ENCODE measurements at regions not wholly inside any gene's neighbourhood (a gene's known extent, or its start where the extent isn't known, plus 50 kb on each side); places are given as distances from the start of the nearest gene placed in this dataset.

DNA sequence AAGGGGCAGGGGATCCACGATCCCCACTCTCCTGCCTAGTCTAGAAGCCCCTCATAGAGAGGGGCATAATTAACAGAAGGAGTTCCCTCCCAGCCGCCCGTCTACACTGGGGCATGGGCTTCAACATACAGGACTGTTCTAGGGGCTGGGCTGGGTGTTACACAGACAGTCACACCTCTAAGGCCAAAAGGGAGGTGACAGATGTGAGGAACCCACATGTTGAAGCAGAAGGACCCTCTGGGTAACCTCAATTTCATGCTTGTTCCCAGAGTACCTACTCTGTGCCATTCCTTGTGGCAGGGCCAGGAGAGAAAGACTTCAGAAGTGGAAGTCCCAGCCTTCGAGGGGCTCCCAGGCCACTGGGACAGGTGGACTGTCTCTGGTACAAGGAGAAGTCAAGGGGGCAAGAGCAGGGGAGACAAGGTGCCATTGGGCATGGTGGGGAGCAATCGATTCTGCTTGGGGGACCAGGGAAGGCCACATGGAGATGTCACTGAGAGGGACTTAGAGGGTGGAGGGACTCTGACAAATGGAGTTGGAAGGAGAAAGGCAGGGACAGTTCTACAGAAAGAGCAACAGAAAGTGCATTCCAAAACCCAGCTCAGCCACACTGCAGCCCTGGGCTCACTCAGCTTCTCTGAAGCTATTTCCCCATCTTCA lies 71.3 kb downstream of the CPN2 start:
- no peak overlapping the region for H3K27ac ChIP-seq
- peak; percentile 21 for DNase-seq (ENCODE audit: low spot score)
- H3K4me3 ChIP-seq: no peak overlapping the region
- TF ChIP-seq CTCF (IDR thresholded peaks at IDR 0.05): no peak

DNA sequence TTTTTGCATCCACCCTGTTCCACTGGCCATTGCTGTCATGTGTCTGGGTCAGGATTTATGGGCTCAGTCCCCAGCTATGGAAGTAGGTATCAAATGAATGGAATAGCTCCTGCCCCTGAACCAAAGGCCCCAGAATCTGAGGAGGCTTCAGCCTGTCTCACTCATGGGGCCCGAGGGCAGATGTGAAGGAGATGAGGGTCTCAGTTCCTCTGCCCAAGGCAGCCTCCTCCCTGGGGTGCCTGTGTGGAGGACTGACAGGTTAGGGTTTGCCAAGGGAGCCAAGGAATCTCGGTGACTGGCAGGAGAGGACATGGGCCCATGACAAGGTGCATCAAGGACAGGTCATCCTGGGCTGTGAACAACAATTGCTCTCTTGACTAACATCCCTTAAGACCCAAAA lies 70.4 kb downstream of the CPN2 start:
- Histone ChIP-seq H3K27ac (no peak overlapping the region), H3K4me3 (no peak overlapping the region)
- peak; percentile 40 for DNase-seq (ENCODE audit: low spot score)
- no peak for TF ChIP-seq CTCF (IDR thresholded peaks at IDR 0.05)

DNA sequence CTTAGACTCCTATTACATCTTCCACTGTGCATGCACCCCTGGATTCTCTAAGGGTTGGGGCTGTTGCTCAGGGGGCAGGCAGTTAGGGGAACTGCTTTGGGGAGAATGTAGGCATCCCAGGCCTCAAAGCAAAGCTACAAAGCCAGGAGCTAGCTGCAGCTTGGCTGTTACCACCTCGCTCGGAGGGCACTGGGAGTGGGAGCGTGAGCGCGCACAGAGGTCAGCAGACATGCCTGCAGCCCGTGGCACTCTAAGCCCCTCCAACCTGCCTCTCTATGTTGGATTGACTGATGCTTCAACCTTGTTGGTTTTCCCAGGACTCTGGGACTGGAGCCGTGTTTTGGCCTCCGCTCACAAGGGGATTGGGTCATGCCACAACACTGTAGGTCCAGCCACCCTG lies 69.8 kb downstream of the CPN2 start:
- H3K4me3 ChIP-seq: no peak overlapping the region
- DNase-seq (ENCODE audit: low spot score): peak; percentile 46
- H3K27ac ChIP-seq: no peak overlapping the region
- no peak for TF ChIP-seq CTCF (IDR thresholded peaks at IDR 0.05)

DNA sequence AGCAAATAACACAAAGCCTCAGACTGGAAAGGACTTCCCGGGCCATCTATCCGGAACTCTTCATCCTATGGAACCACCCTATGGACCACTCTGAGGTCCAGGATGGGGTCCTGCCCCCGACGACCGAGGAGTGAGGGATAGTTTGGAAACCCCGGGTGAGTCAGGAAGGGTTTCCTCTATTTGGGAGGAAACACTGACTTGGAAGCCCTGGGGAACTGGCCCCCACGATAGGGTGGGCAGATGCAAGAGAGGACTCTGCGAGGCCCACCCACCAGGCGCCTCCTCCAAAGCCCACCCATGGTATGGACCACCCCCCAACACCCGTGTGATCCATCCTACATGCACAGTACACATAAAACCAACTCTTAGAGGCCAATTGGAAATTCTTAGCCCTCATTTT lies 69.4 kb downstream of the CPN2 start:
- no peak for TF ChIP-seq CTCF (IDR thresholded peaks at IDR 0.05)
- no peak overlapping the region for H3K27ac ChIP-seq
- peak; percentile 29 for DNase-seq (ENCODE audit: low spot score)
- no peak overlapping the region for H3K4me3 ChIP-seq

DNA sequence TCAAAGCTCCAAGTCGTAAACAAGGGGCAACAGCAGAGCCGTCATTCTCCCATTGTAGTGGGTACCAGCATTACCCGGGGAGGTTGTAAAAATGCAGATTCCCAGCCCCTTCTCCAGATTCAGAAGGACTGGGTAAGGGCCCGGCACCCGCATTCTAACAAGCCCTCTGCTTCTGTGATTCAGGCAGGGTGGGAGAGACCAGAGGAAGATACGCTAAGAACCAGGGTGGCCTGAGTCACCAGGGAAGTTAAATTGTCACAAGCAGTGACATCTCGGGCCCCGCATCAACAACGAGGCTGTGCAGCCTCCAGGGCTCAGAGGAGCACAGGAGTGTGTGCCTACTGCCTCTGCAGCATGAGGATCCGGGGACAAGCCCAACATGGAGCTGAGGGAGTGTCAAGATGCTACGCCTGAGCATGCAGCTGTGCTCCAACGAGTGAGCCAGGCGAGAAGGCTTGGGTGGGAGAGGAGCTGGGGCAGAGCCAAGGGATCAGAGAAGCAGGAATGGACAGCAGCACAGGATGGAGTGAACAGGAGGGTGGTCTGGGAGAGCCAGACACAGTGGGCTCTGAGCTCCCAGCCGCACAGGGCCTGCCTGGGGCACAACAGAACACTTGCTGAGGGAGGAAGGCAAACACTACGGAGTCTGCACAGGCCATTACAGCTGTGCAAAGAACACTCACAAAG lies 68.5 kb downstream of the CPN2 start:
- Histone ChIP-seq H3K27ac (no peak overlapping the region), H3K4me3 (no peak overlapping the region)
- DNase-seq (ENCODE audit: low spot score): peak; percentile 56
- TF ChIP-seq CTCF (IDR thresholded peaks at IDR 0.05): no peak

DNA sequence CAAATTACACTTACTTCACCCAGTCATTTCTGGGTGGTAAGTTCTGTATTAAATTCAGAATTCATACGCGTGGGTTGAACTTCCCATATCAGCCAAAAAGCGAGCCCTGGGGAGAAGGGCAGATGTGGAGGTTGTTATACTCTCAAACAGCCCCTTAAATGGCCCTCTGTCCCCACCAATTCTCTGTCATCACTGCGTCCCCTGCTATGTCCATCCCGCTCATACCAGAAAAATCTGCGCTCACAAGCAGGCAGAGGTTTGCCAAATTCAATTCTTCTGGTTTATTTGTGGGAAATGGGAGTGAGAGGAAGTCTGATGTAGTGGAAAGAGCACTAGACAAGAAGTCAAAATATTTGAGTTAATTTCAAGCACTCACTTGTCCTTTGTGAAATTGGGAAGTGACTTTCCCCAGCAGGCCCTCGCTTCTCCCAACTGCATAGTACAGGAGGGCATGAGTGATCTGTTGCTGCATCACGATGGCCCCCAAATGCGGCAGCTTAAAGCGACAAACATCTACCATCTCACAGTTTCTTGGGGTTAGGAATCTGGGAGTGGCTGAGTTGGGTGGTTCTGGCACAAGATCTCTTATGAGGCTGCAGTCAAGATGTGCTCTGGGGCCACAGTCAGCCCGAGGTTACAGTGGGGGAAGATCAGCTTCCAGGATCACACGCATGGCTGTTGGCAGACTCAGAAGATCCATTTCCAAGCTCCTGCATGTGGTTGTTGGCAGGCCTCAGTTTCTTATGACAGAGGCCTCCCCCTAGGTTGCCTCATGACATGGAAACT lies 67.7 kb downstream of the CPN2 start:
- TF ChIP-seq CTCF (IDR thresholded peaks at IDR 0.05): no peak
- H3K27ac ChIP-seq: peak overlapping the region in 1 of 2 donors; percentile 23
- peak; percentile 64 for DNase-seq (ENCODE audit: low spot score)
- H3K4me3 ChIP-seq: no peak overlapping the region
